ENCODE measurements at regions not wholly inside any gene's neighbourhood (a gene's known extent, or its start where the extent isn't known, plus 50 kb on each side); places are given as distances from the start of the nearest gene placed in this dataset.

- no peak for DNase-seq (ENCODE audit: low read depth)
These were observed 197.3 kb downstream of the PTEN start for GRCh38 chr10:88060762-88061161.

DNA sequence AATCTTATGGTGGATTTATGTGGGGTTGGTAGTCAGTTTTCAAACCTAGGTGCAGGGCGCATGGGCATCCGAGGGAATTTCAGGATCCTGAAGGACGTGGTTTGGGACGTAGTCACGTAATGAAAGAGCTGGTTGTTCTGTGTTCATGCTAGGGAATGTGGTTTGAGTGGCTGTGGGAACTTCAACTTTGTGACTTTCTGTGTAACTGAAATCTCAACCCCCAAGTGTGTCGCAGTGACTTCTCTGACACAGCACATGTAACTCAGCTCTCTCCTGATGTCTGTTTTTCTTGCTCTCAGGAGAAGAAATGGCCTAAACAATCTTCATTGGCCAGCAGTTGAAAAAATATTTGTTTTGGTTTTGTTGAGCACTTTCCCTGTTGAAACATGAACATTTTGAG lies 199.0 kb downstream of the PTEN start:
- DNase-seq (ENCODE audit: low read depth) = no peak

GRCh38 chr10:88062798-88063472 lies 199.5 kb downstream of the PTEN start:
- peak; percentile 65 for DNase-seq (ENCODE audit: low read depth)

- no peak for DNase-seq (ENCODE audit: low read depth)
These were observed 200.6 kb downstream of the PTEN start for GRCh38 chr10:88063861-88064557.

DNA sequence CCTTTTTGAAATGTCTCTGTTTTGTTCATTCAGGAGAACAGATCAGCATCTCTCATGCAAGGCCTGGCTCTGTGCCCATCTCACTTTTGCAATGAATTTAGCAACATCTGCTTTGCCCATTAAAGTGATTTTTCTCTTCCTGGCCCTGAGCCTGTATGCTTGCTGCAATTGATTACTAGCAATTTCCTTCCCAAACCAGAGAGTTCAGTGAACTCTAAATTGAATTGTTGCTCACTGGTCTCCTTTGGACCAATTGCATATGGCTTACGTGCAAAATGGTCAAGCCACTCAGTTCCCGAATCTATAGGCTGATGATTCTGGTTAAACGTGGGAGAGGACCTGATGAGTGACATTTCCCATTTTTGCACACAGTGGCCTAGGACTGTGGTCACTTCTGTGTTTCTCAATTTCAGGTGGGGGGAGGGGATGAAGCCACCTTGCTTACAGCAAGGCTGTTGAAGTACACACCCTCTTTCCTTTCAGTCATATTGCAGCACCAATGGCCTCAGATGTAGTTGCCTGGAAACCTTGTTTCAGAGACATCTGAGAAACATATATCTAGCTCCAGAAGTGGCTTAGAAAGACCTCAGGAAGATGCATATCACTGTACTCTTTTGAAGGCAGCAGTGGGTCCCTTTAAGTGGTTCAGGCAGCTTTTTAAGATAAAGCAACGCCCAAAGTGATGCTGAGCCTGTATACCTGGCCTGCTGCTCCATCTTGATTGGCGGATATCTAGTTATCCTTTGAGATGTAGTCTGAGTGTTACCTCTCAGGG lies 201.4 kb downstream of the PTEN start:
- DNase-seq (ENCODE audit: low read depth) = peak; percentile 92

- DNase-seq (ENCODE audit: low read depth) = no peak
These were observed 202.1 kb downstream of the PTEN start for GRCh38 chr10:88065383-88066049.

- no peak for DNase-seq (ENCODE audit: low read depth)
These were observed 202.9 kb downstream of the PTEN start for GRCh38 chr10:88066319-88066718.

- no peak for DNase-seq (ENCODE audit: low read depth)
These were observed 203.5 kb downstream of the PTEN start for GRCh38 chr10:88066876-88067275.

DNA sequence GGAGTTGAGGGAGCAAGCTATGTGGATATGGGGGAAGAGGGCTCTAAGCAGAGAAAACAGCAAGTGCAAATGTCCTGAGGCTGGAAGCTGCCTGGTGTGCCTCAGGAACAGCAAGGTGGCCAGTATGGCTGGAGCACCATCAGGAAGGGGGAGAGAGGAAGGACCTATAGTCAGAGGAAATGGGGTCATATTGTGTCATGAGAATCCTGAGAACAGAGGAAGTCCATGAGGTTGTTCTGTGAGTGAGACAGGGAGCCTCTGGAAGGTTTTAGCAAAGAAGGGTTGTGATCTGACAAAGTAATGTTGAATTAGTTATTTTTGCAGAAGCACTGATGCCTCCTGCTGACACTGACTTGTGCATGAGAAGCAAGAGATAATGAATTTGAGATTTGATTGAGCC lies 204.3 kb downstream of the PTEN start:
- no peak for DNase-seq (ENCODE audit: low read depth)

GRCh38 chr10:88069338-88069737 lies 205.9 kb downstream of the PTEN start:
- no peak for DNase-seq (ENCODE audit: low read depth)

GRCh38 chr10:88070080-88070880 lies 206.9 kb downstream of the PTEN start:
- peak; percentile 33 for DNase-seq (ENCODE audit: low read depth)

GRCh38 chr10:88071879-88072278 lies 208.5 kb downstream of the PTEN start:
- peak; percentile 20 for DNase-seq (ENCODE audit: low read depth)

DNA sequence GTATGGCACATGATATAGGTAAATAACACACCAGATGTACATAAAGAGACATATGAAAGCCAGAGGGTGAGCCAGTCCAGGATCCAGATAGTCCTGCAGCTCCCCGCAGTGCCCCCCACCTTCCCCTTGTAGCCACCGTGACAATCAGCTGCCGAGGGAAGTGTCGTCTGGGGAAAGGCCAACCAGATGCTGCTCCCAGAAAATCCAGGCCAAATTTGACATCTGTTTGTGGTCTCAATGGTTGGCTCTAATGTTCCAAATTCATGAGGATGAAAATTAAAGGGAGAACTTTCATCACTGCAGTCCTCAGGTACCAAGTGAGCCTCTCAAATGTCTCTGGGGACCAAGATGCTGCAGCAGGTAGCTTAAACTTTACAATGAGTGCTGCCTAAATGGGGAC lies 210.3 kb downstream of the PTEN start:
- no peak for DNase-seq (ENCODE audit: low read depth)

DNA sequence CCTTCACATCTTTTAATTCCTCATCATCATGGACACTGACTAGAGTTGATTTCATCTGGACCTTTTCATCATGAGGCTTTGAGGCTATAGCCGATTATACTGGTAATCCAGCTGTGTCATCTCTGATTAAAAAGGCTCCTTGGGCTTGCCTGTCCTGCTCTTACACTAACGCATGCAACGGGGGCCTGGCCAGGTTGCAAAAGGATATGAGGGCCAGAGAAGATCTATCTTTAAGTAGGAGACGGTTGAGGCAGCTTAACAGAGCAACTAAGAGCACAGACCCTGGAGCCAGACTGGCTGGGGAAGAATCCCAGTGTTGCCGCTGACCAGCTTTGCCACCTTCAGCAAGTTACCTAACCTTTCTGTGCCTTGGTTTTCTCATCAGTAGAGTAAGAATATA lies 211.5 kb downstream of the PTEN start:
- DNase-seq (ENCODE audit: low read depth) = no peak

GRCh38 chr10:88076027-88076880 lies 212.8 kb downstream of the PTEN start:
- DNase-seq (ENCODE audit: low read depth) = no peak

DNA sequence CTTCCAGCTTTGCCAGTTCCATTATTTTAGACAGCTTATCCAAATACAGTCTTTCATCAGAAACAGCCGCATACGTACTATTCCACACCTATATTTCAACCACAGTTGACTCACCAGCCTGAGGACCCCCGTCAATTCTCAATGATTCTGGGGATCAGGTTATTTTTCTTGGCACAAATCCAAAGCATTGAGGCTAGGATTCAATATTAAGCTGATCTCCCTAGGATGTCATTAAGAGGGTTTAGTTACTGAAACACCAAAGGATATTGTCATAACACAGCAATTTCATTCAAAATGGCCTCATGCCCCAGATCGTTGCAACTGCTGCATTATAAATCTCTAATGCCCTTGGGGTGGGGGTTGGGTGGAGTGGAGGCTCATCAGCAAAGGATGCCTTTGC lies 214.6 kb downstream of the PTEN start:
- no peak for DNase-seq (ENCODE audit: low read depth)

DNA sequence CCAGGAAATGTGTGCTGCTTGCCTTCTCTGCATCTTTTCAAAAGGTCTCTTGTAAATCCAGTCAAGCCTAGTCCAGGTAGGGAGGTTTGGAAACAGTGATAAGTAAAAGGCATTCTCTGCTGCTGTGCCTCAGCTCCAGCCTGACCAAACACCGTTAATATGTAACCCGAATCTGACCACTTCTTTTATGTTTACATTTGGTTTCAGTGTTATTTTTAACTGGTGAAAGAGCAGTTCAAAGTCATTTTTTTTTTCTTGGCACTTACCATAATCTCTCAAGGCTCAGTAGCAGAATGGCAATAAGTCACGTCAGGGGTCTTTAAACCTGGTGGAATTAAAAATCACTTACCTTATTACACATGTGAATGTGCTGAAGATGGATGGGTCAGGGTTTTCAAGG lies 216.8 kb downstream of the PTEN start:
- DNase-seq (ENCODE audit: low read depth) = peak; percentile 48

DNA sequence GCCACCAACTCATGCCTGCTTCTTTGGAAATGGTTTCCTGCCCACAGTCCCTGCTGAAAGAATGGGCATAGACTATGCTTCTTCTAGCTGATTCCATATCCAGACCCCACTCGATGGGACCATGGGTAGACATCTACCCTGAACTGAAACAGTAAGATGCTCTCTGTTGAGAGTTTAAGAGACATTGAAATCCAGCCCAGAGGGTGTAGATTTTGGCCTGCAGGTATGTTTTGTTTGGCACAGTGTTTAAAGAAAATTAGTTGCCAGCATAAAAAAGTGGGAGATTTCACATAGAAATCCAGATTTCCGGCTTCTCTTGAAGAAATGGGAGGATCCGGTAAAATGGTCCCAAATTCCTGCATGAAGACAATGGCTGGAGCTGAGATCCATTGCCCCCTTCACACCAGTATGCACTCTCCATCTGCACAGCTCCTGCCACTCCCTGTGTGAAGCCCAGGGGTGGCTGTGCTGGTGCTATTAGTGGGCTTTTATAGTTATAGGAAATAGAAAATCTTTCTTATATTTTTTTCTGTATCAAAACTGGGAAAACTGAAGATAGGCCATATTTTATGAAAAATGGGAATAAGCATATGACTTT lies 218.1 kb downstream of the PTEN start:
- DNase-seq (ENCODE audit: low read depth) = no peak

GRCh38 chr10:88082391-88082790 lies 219.0 kb downstream of the PTEN start:
- DNase-seq (ENCODE audit: low read depth) = no peak
